Suprapubic skin (tissue), 4 donors: ENCODE measurements at regions not wholly inside any gene's neighbourhood (a gene's known extent, or its start where the extent isn't known, plus 50 kb on each side); places are given as distances from the start of the nearest gene placed in this dataset.

ENCODE experiments used
- DNase-seq, 2 donors: peaks; one replicate each; pipeline ENCODE4 v3.0.0-alpha.2; 2019; ENCODE audit warnings: low spot score in 2 of 2
- H3K27ac ChIP-seq: fragments of 200-600 bp; sonication (generic); one replicate; pipeline ENCODE4 v1.5.1; 2019
- H3K27me3 ChIP-seq: fragments of 200-600 bp; sonication (generic); one replicate; pipeline ENCODE4 v1.5.1; 2019
- H3K36me3 ChIP-seq: fragments of 200-600 bp; sonication (generic); one replicate; pipeline ENCODE4 v1.5.1; 2019
- H3K4me1 ChIP-seq: fragments of 200-600 bp; sonication (generic); one replicate; pipeline ENCODE4 v1.5.1; 2019
- H3K4me3 ChIP-seq: fragments of 200-600 bp; sonication (generic); one replicate; pipeline ENCODE4 v1.5.1; 2019; ENCODE audit warnings: mild to moderate bottlenecking
- H3K9me3 ChIP-seq: fragments of 200-600 bp; sonication (generic); one replicate; pipeline ENCODE4 v1.5.1; 2019
- EP300 ChIP-seq: sonication (generic); formaldehyde crosslinking; IDR thresholded peaks from one replicate; pipeline ENCODE4 v1.6.1; 2017; ENCODE audit warnings: antibody characterized with exemption
- POLR2A ChIP-seq, 2 donors: fragments of 450-650 bp; IDR thresholded peaks; one replicate each; pipeline ENCODE4 v1.6.1; 2017; ENCODE audit warnings: antibody characterized with exemption in 2 of 2, mild to moderate bottlenecking in 2 of 2, moderate library complexity in 2 of 2
- POLR2AphosphoS5 ChIP-seq, 3 donors: sonication (generic); formaldehyde crosslinking; IDR thresholded peaks; one replicate each; pipeline ENCODE4 v1.6.1; 2017; ENCODE audit warnings: antibody characterized with exemption in 3 of 3
- WGBS: methylation state at CpG from one replicate; pipeline ENCODE4 v1.1.5; 2018; 5-methylcytosine and 5-hydroxymethylcytosine counted together
- TF ChIP-seq, protein P1 (sequence below), 2 donors: fragments of 200-600 bp in 1 of 2; fragments of 450-650 bp in 1 of 2; sonication (generic) in 1 of 2; IDR thresholded peaks; one replicate each; pipeline ENCODE4 v1.5.1; 2016 to 2019; ENCODE audit warnings: antibody characterized with exemption in 2 of 2, mild to moderate bottlenecking in 1 of 2, moderate library complexity in 1 of 2

DNA sequence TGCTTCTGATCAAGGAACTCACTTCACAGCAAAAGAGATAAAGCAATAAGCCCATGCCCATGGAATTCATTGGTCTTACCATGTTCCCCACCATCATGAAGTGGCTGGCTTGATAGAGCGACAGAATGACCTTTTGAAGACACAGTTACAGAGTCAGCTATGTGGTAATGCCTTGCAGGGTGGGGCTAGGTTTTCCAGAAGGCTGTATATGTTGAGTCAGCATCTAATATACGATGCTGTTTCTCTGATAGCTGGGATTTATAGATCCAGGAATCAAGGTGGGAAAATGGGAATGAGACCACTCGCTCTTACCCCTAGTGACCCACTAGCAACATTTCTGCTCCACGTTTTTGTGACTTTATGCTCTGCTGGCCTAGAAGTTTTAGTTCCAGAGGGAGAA is 220.7 kb upstream of the RSPO3 start:
- Histone ChIP-seq H3K27ac (no peak overlapping the region), H3K4me3 (no peak overlapping the region), H3K9me3 (no peaks in the 10 kb centered on the region), H3K4me1 (no peaks in the 10 kb centered on the region), H3K36me3 (no peaks in the 10 kb centered on the region), H3K27me3 (no peaks in the 10 kb centered on the region)
- WGBS: 79% methylated on average over 4 of the region's 4 CpGs
- DNase-seq: no peak
- no peak for TF ChIP-seq POLR2AphosphoS5 (IDR thresholded peaks at IDR 0.05)
- TF ChIP-seq EP300: no peak
- TF ChIP-seq POLR2A (IDR thresholded peaks at IDR 0.05): no peak
- TF ChIP-seq, protein P1, sequence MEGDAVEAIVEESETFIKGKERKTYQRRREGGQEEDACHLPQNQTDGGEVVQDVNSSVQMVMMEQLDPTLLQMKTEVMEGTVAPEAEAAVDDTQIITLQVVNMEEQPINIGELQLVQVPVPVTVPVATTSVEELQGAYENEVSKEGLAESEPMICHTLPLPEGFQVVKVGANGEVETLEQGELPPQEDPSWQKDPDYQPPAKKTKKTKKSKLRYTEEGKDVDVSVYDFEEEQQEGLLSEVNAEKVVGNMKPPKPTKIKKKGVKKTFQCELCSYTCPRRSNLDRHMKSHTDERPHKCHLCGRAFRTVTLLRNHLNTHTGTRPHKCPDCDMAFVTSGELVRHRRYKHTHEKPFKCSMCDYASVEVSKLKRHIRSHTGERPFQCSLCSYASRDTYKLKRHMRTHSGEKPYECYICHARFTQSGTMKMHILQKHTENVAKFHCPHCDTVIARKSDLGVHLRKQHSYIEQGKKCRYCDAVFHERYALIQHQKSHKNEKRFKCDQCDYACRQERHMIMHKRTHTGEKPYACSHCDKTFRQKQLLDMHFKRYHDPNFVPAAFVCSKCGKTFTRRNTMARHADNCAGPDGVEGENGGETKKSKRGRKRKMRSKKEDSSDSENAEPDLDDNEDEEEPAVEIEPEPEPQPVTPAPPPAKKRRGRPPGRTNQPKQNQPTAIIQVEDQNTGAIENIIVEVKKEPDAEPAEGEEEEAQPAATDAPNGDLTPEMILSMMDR (IDR thresholded peaks at IDR 0.05): no peak

GRCh38 chr6:126904176-126904575 is 214.3 kb upstream of the RSPO3 start:
- no peak for DNase-seq
- no peaks in the 10 kb centered on the region for H3K36me3 ChIP-seq
- no peak overlapping the region for H3K4me3 ChIP-seq
- TF ChIP-seq, protein P1 (IDR thresholded peaks at IDR 0.05): no peak
- TF ChIP-seq POLR2AphosphoS5 (IDR thresholded peaks at IDR 0.05): no peak
- no peak for TF ChIP-seq POLR2A (IDR thresholded peaks at IDR 0.05)
- TF ChIP-seq EP300: no peak
- H3K27ac ChIP-seq: no peak overlapping the region
- no peaks in the 10 kb centered on the region for H3K4me1 ChIP-seq
- H3K9me3 ChIP-seq: no peaks in the 10 kb centered on the region
- WGBS: 83% methylated on average over 1 of the region's 1 CpG
- H3K27me3 ChIP-seq: no peaks in the 10 kb centered on the region

GRCh38 chr6:126905917-126906316 is 212.6 kb upstream of the RSPO3 start:
- Histone ChIP-seq H3K4me3 (no peak overlapping the region), H3K9me3 (no peaks in the 10 kb centered on the region), H3K36me3 (no peaks in the 10 kb centered on the region), H3K27me3 (no peaks in the 10 kb centered on the region), H3K27ac (no peak overlapping the region), H3K4me1 (no peaks in the 10 kb centered on the region)
- DNase-seq: no peak
- WGBS: 84% methylated on average over 4 of the region's 4 CpGs
- TF ChIP-seq, protein P1 (IDR thresholded peaks at IDR 0.05): no peak
- TF ChIP-seq POLR2A (IDR thresholded peaks at IDR 0.05) (no peak), EP300 (no peak), POLR2AphosphoS5 (IDR thresholded peaks at IDR 0.05) (no peak)

DNA sequence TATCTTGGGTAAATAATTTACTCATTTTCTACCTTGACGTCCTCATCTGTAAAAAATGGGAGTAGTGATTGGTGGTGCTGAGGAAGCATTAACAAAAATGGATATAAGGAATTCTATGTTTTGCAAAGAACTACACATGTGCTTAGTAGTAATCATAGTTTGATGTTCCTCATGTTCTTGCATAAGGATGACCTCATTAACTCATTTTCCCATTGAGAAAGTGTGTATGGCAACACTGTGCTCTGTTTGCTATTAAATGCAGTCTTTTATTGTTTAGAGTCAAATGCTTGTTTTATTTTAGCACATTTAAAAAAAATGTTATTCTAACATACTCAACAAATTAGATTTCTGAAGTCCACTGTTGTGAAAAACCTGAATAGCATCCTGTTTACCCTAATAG is 211.2 kb upstream of the RSPO3 start:
- no peak overlapping the region for H3K4me3 ChIP-seq
- no peaks in the 10 kb centered on the region for H3K9me3 ChIP-seq
- no peak overlapping the region for H3K27ac ChIP-seq
- WGBS: 67% methylated on average over 1 of the region's 1 CpG
- no peak for DNase-seq
- H3K4me1 ChIP-seq: no peaks in the 10 kb centered on the region
- no peaks in the 10 kb centered on the region for H3K27me3 ChIP-seq
- no peaks in the 10 kb centered on the region for H3K36me3 ChIP-seq
- TF ChIP-seq, protein P1 (IDR thresholded peaks at IDR 0.05): no peak
- TF ChIP-seq POLR2AphosphoS5 (IDR thresholded peaks at IDR 0.05) (no peak), EP300 (no peak), POLR2A (IDR thresholded peaks at IDR 0.05) (no peak)

DNA sequence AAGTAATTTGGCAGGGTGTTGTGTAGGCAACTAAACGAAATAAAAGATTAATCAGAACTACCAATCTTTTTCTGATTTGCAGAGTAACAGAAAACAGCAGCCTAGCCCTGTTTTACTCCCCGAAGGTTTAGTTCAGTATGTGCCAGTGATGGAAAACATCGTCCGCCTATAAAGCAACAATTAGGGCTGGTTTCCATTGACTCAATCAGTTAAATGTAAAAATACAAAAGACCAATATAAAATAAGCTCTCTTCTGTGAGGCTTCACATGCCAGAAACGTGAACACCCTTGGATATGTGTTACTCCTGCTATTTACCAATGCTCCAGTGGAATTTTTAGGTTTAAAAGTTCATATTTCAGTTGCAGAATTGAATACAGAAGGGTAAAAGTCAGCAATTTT is 210.5 kb upstream of the RSPO3 start:
- H3K9me3 ChIP-seq: no peaks in the 10 kb centered on the region
- H3K27ac ChIP-seq: no peak overlapping the region
- no peaks in the 10 kb centered on the region for H3K4me1 ChIP-seq
- no peak overlapping the region for H3K4me3 ChIP-seq
- no peak for TF ChIP-seq EP300
- TF ChIP-seq, protein P1 (IDR thresholded peaks at IDR 0.05): no peak
- no peak for TF ChIP-seq POLR2AphosphoS5 (IDR thresholded peaks at IDR 0.05)
- no peak for TF ChIP-seq POLR2A (IDR thresholded peaks at IDR 0.05)
- DNase-seq: no peak
- no peaks in the 10 kb centered on the region for H3K36me3 ChIP-seq
- no peaks in the 10 kb centered on the region for H3K27me3 ChIP-seq
- 51% methylated on average over 5 of the region's 5 CpGs for WGBS
